HG03432 (cell line): ENCODE measurements at regions not wholly inside any gene's neighbourhood (a gene's known extent, or its start where the extent isn't known, plus 50 kb on each side); places are given as distances from the start of the nearest gene placed in this dataset.
"Not testable (repeated sequence)": the region's sequence is repeated elsewhere in the genome, so short reads cannot be mapped to it uniquely, and the experiment has no call there.

ENCODE experiments used
- ATAC-seq: cut with Tn5 transposase; IDR thresholded peaks from one replicate; pipeline ENCODE4 v1.9.1; 2021; ENCODE audit warnings: mild to moderate bottlenecking, moderate library complexity; ENCODE audit not compliant: unreplicated experiment

- no peak for ATAC-seq
Measured at GRCh38 chr3:18562364-18563154, 137.4 kb upstream of the SATB1 start.

DNA sequence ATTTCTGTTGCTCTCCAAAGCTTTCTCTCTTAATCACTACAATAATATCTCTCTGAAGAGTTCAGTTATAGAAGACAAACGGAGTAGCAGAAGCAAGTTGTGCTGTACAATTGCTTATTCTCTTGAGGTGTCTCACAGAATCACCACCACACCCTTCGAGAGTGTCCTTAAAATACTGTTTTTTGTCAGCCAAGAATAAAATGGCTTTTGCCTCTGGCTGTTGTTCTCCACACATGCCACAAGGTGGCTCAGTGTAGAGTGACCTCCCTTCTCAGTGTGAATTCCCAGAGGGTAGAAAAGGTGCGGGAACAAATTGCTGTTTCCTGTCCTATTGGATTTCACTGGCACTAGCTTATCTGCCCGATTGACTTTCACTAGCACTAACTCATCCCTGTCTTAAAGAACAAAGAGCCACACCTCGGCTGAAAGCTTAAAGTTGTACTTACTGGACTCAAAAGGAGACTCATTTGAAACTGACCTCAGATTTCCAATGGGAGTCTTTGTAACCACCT lies 134.2 kb upstream of the SATB1 start:
- peak; percentile 57 for ATAC-seq

DNA sequence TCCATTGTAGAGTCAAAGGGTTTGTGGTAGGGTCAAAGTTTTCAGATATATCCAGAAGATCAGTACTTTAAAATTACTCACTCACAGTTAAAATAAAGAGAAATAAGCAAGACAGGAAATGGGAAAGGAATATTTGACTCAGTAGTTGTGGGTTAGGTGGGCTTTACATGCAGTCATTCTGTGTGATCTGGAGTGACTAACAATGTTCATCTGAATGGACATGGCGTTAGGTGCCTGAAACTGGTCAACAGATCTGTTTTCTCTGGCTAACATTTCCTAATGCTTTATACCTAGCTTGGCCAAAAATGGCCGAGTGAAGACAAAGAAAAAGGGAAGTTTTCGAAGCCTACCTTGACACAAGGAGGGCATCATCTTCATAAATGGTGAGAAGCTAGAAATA lies 133.4 kb upstream of the SATB1 start:
- no peak for ATAC-seq

DNA sequence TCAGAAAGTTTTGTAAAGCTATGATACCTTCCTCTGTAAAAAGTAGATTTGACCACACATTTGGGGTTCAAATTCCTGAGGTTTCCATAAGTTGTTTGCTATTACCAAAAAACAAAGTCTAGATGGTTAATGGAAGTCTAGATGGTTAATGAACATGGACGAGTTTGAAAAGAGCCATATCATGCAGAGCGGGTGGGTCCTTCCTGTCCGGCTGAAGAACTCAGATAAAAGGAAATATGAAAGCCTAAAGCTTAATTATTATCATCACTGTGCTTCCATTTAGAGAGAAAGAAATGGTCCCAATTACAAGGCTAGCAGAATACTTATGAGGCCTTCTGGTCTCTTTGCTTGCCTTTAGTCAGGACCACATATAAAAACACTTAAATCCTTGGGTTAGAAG lies 132.1 kb upstream of the SATB1 start:
- no peak for ATAC-seq

- ATAC-seq, result peak; percentile 92
Measured at GRCh38 chr3:18556503-18557135, 131.5 kb upstream of the SATB1 start.

DNA sequence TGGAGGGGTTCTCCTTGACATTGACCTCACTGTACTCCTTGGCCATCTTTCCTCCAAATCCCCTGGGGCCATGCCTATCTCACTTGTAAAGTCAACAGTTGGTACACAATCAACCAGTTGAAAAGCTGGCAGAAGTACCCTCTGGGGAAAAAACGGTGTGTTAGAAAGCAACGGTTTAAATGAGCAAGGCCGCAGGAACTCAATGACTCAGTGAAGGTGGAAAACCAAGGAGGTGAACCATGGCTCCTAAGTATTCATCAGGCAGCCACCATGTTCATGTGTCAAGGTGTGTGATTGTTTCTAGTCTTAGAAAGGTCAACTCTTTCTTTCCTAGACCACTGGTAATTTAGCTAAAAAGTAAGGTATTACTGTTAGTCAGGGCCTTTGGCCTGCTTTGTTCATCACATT lies 130.9 kb upstream of the SATB1 start:
- ATAC-seq, result peak; percentile 25

DNA sequence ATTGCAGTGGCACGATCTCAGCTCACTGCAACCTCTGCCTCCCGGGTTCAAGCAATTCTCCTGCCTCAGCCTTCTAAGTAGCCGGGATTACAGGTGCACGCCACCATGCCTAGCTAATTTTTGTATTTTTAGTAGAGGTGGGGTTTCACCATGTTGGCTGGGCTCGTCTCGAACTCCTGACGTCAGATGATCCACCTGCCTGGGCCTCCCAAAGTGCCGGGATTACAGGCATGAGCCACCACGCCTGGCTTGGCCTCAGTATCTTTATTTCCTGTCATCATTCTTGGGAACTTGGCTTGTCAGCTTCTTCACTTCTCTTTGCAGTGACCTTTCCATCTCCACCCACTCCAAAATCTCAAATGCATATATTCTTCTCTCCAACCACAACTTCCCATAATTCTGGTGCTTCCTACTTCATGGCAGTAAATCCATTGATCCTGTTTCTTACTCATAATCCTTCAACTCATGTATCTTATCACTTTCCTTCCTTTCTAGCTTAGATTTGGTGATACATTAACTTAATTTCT lies 127.5 kb upstream of the SATB1 start:
- not testable (repeated sequence) for ATAC-seq

GRCh38 chr3:18546632-18547031 lies 121.5 kb upstream of the SATB1 start:
- no peak for ATAC-seq

DNA sequence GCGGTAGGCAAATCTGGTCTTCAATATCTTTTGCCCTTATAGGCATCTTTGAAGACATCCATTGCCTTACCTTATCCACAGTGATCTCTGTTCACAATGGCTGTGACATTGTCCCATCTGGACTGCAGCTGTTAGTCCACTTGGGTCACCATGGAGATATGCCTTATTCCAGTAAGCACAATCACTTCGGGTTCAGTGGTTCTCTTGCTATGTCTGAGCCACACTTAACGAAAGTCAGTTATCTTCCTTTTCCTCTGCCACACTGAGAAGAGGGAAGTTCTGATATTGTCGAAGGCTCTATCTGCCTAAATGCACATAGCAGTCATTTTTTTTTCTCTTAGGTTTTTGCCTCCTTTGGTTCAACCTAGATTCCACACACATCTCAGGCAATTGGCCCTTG lies 119.0 kb upstream of the SATB1 start:
- no peak for ATAC-seq

DNA sequence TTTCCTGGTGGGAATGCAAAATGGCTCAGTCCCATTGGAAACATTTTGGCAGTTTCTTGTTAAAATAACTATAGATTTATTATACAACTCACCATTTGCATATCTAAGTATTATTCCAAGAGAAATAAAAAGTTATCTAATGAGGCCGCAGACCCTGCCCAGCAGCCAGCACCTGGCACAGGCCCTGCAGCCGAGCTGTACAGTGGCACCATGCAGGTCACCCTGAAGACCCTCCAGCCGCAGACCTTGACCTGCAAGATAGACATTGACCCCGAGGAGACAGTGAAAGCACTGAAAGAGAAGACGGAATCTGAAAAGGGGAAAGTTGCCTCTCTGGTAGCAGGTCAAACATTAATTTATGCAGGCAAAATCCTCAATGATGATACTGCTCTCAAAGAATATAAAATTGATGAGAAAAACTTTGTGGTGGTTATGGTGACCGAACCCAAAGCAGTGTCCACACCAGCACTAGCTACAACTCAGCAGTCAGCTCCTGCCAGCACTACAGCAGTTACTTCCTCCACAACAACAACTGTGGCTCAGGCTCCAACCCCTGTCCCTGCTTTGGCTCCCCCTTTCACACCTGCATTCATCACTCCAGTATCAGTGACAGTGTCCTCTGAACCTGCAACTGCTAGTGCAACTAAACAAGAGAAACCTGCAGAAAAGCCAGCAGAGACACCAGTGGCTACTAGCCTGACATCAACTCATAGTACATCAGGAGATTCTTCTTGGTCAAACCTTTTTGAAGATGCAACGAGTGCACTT lies 113.5 kb upstream of the SATB1 start:
- no peak for ATAC-seq

DNA sequence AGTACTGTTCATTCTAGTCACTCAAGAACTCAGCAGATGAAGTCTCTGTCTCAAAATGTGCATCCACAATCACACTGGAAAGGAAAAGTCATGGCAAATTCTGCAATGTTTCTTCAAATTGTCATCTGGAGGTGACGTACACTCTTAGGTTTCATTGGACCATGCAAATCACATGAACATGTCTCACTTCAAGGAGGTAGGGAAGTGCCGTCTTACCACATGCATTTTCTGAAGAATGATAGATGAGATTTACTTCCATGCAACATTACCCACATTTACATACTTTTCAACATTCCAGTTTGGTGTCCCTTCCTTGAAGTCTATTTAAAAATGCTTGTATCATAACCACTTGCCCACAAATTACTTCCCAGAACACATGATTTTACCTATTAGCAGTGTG lies 107.9 kb upstream of the SATB1 start:
- ATAC-seq, result no peak

GRCh38 chr3:18531662-18532061 lies 106.5 kb upstream of the SATB1 start:
- peak; percentile 97 for ATAC-seq

GRCh38 chr3:18529631-18530030 lies 104.5 kb upstream of the SATB1 start:
- no peak for ATAC-seq

DNA sequence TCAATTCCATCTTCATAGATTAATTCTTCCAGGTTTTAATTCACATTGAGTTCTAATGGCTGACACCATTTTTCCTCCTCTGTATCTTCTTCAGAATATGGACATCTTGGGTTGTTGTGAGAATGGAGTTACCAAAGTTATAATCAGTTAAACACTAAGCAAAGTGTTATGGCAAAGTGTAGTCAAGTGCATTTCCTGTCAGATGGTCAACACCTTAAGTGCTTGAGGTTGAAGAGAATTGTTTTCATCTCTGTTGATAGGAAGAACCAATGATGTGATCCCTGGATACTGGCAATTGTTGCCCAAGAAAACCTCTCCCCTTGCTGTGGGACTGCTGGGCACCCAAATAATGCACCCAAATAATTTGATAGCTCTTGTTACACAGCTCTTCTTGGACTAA lies 102.6 kb upstream of the SATB1 start:
- ATAC-seq, result no peak

GRCh38 chr3:18526667-18527066 lies 101.5 kb upstream of the SATB1 start:
- ATAC-seq, result no peak

GRCh38 chr3:18516170-18516569 lies 91.0 kb upstream of the SATB1 start:
- not testable (repeated sequence) for ATAC-seq

GRCh38 chr3:18513091-18513490 lies 88.0 kb upstream of the SATB1 start:
- ATAC-seq, result no peak

DNA sequence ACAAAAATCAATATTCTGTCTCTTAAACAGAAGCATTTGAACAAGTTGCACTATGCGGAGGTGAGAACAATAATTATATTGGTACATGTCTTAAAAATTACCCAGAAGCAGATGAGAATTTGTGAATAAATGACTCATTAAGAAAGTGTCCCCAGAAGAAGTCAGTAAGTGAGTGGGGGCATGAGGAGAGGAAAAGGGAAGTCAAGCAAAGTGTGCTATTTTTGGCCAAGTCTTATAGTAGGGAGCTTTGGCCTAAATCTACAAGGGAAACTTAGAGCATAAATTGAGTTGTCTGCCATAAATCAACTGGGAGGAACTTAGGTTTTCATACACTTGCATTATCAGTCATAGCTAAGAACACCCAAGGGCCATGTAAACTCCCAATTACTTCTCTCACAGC lies 86.9 kb upstream of the SATB1 start:
- ATAC-seq, result peak; percentile 55

GRCh38 chr3:18510947-18511346 lies 85.8 kb upstream of the SATB1 start:
- no peak for ATAC-seq

DNA sequence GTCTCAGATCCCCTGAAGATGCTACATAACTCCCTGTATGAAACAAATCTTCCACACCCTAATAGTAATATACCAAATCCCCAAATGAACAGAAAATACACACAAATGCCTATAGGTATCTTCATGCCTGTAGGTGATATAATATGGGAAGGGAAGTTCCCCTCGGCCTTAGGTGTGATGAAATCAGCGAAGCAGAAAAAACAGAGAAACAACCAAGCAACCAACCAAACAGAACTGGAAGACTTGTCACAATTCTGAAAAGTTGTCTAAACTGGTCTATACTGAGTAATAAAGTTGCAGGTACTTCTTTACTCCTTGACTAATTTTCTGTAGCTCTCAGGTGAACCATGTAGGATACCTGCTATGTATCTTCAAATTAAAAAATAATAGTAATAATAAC lies 82.2 kb upstream of the SATB1 start:
- ATAC-seq, result no peak

DNA sequence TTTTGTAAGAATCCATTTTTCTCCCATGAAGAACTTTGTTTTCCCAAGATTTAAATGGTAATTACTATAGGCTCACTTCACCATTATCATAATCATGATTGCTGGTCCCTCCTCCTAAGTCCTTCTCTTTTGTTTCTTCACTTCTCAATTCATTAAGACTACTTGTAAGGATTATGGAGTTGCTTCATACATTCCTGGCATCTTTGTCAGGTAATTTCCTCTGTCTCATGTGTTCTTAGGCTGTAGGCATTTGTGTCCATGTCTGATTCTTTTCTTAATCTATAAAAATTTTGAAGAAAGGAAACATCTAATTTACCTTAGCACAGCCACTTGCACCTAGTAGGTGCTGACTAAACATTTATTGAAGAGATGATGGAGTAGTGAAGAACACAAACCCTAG lies 79.9 kb upstream of the SATB1 start:
- no peak for ATAC-seq
